Stimulated activated CD8-positive, alpha-beta memory T cell treated with anti-CD3 and anti-CD28 coated beads, Interleukin-12 subunit alpha, Interleukin-12 subunit beta, amount 100 ng/mL, for 24 hours (primary cell): ENCODE measurements at regions not wholly inside any gene's neighbourhood (a gene's known extent, or its start where the extent isn't known, plus 50 kb on each side); places are given as distances from the start of the nearest gene placed in this dataset.
"Not testable (repeated sequence)": the region's sequence is repeated elsewhere in the genome, so short reads cannot be mapped to it uniquely, and the experiment has no call there.

Source experiments
- DNase-seq: peaks from one replicate; pipeline ENCODE4 v3.0.0-alpha.2; 2020; ENCODE audit errors: extremely low read depth

DNA sequence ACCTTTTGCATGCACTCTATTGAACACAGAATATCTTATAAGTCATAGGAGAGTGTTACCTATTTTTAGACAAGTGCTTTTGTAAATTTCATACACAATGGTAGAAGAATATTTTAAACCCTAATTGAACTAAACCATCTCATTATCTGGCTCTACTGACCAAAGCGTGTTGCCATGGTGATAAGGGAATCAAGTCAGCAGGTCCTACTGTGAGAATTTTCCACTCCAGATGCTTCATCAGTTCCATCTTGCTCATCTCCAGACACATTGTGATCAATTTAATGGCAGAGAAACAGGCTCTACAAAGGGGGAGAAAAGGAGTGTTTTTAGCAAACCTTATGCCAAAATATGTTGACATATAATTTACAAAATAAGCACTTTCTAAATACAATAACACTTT lies 621.9 kb upstream of the GHITM start:
- no peak for DNase-seq

DNA sequence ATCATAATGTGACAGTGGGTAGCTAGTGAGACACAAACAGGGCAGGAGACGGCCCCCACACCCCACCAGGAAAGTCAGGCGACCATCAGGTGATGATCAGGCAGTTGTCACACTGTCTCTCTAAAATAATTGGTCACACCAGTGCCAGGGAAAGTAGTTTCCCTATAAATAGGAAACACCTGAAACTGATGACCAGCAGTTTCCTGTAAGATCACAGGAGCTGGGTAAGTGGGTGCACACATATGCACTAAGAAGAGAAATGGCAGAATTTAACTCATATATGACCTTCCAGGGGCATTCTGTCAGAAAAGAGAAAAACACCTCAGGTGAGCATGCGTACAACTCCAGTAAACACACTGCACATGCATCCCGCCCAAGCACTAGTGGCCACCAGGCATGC lies 620.5 kb upstream of the GHITM start:
- DNase-seq, result no peak

DNA sequence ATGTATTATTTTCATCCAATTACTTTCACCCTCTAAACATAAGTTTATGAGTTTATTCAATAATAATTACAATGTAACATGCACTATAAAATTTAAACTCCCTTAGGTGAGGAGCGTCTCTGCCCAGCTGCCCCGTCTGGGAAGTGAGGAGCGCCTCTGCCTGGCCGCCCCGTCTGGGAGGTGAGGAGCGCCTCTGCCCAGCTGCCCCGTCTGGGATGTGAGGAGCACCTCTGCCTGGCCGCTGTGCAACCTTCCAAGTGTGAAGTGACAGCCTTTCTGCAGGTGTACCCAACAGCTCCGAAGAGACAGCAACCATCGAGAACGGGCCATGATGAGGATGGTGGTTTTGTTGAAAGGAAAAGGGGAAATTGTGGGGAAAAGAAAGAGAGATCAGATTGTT lies 618.9 kb upstream of the GHITM start:
- not testable (repeated sequence) for DNase-seq

DNA sequence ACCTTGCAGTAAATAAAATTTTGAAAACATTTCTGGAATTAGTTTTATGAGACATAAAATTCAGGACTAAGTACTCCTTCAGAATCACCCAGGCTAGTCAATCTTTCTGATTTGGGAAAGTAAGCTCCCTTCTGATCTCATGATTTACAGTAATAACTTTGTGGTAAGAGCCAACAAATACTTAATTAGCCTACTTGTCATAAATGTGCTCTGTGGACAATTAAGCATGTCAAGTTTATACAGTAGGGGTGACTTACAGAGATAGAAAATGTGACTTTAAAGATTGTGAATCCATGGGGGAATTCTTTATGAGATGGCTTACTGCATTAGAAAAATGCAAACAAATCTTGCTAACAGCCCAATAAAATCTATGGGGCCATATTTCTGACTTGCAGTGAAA lies 616.9 kb upstream of the GHITM start:
- no peak for DNase-seq

DNA sequence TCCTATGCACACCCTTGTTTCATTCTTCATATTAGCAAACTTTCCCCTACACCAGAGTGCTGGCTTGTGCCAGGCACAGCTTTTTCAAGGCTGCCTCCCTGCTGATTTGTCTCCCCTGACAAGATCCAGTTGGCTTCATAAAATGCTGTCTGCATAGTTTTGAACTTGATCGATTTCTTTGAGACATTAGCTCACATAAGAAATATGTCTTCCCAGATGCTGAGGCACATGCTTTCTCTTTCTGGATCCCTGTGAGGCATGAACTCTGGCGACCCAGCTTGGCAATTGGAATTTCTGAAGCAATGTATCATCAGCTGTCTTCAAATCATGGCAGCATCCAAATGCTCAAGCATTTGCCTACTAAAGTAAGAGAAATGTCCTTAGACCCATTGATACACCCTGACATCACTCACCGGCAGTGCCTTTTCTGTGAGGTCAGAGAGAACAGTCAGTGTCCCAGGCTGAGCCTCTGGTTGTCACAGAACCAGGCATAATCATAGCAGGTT lies 616.4 kb upstream of the GHITM start:
- no peak for DNase-seq

DNA sequence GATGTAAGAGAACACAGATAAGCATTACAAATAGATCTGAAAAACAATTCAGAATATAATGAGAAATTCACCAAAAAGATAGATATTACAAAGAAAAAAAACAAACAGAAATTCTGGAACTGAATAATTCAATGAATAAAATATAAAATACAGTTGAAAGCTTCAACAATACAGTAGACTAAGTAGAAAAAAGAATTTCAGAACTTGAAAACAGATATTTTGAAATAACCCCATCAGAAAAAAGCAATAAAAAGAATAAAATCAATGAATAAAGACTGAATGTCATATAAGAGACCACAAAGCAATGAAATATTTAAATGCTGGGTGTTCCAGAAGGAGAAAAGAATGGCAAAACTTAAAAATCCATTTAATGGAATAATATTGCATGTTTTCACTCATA lies 611.4 kb upstream of the GHITM start:
- DNase-seq, result no peak

DNA sequence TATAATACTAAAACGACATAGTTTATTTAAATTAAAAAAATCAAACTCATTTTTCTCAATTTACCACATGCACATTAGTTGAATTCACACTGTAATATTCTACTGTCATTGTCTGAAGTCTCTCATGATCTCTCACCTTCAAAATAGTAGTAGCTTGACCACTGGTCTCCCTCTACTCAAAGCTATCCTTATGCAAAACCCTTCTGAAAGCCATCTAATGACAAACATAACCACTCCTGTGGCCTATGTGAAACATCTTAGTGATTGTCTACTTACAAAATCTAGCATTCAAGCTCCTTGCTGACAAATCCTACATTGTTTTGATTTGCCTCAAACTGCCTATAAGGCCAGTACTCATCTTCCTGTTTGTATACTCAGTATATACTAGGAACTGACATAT lies 606.0 kb upstream of the GHITM start:
- no peak for DNase-seq

DNA sequence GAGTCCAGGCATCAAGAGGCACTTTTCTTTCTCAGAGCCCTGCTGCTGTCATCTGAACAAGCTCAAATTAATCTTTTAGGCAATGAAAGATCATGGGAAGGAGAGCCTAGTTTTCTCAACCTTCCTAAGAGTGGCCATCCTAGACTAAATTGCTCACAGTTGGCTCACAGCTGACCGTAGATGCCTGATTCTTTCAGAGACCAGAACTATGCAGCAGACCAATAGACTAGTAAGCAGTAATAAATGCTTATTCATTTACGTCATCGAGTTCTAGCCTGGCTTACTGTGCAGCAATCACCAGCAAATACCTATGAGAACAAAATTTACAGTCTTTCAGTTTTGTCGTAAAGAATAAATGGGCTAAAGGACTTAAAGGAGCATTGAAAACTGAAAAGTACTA lies 602.9 kb upstream of the GHITM start:
- no peak for DNase-seq

DNA sequence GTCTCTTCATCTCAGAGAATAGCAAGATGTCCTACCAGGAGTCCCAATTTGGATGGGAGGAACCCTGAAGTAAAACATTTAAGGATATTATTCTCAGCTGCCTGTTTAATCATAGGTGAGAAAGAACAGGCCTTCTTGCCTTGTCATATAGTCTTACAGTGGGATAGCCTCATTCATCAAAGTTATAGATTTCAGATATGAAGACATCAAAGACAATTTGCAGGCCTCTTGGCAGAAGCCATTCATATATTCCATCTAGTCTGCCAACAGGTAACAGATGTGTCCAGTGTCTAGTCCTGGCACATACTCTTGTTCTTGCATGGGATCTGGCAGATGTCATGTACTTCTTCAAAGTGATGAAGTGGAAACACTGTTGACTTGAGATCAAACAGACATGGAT lies 601.3 kb upstream of the GHITM start:
- DNase-seq, result no peak

DNA sequence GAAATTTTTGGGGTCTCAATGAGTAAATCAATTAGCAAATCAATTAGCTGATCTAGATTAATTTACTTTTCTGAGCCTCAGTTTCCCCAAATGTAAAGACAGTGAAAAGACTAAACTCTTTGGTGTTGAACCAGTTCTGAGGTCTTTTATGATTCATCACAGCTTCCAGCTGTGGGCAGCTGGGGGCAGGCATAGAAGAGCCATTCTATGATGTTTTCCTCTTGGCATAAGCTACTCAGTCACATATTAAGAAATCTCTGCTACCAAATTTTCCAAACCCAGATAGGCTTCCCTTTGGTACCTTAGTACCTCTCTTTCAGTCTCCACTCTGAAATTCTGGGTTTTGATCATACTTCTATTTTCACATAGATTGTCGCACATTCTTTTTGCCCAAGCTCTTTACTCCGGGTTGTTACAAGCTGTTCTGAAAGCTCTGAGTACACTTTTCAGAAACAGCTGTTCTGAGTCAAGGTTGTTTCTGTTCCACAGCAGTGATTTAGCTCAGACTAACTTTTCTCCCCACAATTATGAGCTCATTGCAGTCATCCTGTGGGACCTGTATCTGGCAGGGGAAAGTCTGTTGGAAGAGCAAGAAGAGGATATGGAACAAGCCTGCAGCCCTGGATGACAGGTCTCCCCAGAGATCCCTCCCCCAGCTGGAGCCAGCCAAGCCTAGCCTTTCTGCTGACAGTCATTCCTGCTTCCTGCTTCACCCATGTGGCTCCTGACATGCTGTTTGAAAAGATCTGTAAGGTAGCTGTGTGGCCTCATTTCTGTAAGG lies 599.6 kb upstream of the GHITM start:
- DNase-seq, result no peak

DNA sequence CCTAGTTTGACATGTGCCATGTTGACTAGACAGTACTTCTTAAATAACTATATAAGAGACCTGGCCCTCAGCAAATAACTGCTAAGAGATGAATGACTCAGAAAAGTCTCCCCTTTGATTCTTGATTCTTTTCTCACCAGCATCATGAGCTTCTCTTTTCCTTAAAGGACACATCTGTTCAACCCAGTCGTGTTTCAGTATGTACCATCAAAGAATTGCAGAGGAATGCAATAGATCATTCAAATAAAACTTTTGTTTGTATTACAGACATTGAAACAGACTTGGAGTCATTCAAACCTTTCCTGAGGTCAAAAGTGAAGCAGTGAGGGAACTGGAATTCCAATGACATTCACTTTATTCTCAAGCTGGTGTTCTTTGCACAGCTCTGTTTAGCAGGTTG lies 598.3 kb upstream of the GHITM start:
- no peak for DNase-seq

DNA sequence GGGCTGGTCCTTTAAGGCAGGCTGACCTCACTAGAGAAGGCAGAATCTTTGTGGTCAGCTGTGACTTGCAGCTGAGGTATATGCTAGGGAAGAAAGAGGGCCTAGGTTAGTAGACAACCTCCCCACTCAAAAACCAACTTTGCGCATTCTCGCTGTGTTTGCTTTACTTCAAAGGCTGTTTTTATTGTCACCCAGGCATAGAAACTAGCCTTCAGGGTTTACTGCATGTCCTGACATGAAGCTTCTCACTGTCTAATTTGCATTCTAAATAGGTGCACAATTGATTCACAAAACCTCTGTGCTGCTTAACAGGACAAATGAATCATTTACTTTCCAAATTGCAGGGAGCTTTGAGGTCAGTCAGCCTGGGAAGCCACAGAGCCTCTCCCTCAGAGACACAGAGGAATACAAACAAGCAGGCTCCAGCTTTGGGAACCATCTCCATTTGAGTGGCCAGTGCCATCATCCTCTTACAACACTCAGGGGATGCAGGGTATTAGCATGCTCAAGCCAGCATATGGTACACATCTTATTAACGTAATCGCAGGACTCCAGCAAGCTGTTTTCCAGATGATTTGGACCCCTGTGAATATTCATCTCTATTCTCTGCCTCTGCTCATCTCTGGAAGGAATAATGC lies 596.4 kb upstream of the GHITM start:
- no peak for DNase-seq

DNA sequence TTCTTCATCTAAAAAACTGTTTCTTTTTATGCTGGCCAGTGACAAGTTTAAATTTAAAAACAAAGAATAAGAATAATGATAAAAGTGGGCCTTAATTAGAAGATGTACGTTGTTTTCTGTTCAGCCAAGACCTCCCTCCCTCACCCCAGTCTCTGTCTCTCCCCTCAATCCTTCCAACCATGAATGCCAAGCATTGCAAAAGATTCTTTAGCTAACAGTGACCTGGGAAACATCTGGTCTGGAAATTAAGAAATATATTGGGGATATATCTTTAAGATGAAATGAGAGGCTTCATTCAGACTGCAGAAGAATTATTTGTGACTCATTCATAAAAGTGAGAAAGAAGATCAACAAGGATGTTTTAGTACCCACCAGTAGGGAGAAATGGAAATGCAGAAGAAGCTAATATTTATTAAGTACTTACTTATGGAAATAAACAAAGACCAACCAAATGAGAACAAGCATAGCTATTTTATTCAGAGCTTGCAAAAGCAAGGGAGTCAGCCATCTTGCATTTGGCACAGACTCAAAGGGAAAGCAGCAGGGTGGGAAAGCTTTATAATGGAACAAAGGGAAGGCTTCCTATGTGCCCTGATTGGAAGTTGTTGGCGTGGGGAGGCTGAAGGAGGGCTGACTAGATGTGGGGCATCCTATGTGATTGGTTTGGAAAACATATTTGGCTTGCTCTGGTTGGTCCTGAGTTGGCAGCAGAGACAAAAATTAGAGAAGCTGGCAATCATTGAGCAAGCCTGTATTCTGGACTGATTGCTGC lies 595.4 kb upstream of the GHITM start:
- no peak for DNase-seq

DNA sequence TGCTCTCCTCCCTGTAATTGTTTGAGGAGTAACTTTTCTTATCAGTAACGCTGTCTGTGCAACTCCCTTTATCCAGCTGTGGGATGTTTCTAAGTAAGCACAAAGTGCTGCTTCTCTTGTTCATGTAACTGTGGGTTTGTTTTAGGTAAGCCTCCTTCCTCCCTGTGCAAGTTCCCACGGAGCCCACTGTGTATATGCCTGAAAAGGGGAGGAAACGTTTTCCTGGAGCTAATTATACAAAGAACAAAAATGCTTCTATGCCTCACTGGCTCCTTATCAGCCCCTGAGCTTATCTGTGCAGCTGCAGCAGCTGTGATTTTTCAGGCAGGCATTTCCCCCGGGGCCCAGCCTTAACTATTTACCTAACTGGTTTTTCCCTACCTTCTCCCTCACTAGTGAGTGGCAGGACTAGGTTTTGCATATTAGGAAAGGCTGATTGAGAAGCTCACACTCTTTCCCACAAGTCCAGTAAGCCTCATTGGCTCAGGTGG lies 593.4 kb upstream of the GHITM start:
- DNase-seq, result no peak

DNA sequence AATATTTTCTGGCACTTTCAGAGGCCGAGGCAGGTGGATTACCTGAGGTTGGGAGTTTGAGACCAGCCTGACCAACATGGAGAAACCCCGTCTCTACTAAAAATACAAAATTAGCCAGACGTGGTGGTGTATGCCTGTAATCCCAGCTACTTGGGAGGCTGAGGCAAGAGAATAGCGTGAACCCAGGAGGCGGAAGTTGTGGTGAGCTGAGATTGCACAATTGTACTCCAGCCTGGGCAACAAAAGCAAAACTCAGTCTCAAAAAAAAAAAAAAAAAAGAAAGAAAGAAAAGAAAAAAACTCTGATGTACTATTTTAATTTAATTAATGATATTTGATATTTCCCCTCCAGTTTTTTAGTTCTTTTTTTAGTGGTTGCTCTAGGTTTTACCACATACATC lies 588.1 kb upstream of the GHITM start:
- not testable (repeated sequence) for DNase-seq

DNA sequence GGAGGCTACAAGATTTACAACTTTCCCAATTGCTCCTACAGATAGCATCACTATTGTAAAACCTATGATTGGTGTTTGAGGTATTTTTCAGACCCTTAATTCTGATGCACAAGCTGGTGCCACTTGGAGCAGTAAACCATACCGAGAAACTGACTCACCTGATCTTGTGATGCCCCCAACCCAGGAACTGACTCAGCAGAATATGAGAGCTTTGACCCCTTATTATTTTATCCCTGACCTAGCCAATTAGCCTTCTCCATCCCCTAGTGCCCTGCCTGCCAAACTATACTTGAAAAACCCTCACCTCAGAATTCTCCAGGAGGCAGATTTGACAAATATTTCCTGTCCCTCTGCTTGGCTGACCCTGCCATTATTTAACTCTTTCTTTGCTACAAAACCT lies 585.9 kb upstream of the GHITM start:
- no peak for DNase-seq

DNA sequence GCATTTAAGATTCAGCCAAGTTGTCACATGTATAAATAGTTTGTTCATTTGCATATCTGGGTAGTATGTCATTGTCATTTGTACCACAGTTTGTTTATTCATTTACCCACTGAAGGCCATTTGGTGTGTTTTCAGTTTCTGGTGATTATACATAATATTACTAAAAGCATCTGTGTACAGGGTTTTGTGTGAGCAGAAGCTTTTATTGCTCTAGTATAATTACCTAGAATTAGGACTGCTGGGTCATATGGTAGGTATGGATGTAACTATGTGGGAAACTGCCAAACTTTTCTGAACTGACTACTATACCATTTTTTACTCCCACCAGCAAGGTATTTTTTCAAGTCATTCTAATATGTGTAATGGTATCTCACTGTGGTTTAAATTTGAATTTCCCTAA lies 584.0 kb upstream of the GHITM start:
- DNase-seq, result no peak

DNA sequence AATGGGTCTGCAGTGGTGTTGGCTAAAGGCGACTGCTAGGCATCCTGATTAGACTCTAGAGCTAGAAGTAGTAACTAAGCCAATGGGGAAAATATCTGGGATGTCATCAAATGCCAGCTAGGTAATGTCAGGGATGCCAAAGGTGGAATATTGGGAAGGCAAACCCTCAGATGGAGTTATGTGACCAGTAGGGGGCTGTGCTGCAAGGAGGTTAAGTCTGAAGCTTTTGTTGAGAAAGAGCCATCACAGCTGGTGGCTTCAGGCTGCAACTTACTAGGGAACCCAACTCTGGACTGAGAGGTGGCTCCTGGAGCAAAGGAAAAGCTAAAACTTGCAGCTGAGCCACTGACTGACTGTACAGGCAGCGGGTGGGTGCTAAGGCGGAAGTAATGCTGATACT lies 576.9 kb upstream of the GHITM start:
- no peak for DNase-seq

DNA sequence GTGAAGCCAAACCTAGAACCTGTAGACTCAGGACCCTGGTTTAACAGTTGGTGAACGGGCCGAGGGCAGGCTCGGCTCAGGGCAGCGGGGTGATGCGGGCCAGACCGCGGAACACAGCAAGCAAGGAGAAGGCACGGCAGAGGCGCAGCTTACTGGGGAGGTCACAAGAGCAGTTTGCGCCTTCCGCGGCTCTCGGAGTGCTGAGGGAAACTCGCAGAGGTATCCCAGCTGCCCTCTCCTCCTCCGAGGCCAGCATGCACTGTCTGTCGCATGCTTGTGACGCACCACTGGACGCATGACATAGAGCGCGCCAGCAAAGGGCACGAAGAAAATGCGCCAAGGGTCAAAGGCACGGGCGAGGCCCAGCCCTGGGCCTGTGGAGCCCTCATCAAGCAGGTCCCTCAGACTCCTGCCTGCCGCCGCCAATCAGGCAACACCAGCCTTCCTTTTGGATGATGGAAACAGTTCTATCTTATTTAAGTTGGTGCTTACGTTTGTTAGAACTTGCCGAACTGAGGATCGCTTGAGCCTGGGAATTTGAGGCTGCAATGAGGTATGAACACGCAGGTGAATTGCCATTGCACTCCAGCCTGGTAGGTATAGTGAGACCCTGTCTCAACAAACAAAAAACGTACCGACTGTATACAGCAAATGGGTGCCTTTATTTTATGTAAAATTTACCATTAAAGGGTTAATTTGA lies 574.3 kb upstream of the GHITM start:
- DNase-seq, result no peak

DNA sequence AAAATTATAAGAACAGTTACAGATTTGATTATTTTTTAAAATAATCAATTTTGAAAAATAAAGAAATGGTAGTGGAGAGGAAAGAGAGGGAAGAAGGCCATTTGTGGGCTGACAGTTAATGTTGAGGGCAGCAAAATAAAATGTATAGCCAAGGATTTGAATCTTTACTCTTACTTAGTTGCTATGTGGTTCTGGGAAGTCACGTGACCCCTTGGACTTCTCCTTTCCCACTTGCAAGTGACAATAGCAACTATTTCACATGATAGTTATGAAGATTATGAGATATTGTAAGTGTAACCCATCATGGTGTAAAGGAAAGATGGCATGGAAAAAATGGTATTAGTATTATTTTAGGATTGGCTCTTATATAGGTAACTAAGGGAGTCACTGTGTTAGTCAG lies 567.3 kb upstream of the GHITM start:
- no peak for DNase-seq

DNA sequence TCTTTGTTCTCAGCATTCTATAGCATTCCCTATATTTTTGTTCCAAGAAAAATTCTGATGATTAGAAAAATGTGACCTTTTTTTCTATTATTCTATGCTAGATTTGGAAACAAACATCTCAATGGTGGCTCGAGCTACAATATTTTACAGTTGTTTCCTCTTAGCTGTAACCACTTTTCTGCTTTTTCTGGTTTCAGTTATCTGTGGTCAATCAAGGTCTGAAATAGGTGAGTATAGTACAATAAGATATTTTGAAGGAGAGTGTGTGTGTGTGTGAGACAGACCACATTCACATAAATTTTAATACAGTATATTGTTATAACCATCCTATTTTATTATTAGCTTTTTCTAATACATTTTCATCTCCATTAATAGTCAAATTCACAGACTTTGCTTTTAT lies 564.5 kb upstream of the GHITM start:
- DNase-seq, result no peak

DNA sequence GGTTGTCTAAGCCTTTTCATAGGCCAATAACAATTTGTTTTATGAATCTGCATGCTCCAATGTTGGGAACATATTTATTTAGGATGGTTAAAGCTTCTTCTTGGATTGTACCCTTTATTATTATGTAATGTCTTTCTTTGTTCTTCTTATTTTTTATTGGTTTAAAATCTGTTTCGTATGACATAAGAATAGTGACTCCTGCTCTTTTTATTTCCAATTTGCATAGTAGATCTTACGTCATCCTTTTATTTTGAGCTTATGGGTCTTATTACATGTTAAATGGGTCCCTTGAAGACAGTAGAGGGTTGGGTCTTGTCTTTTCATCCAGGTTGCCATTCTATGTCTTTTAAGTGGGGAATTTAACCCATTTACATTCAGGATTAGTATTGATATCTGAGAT lies 561.9 kb upstream of the GHITM start:
- DNase-seq, result no peak
